H9 (cell line): ENCODE measurements at regions not wholly inside any gene's neighbourhood (a gene's known extent, or its start where the extent isn't known, plus 50 kb on each side); places are given as distances from the start of the nearest gene placed in this dataset.
"Not testable (repeated sequence)": the region's sequence is repeated elsewhere in the genome, so short reads cannot be mapped to it uniquely, and the experiment has no call there.

Source experiments
- DNase-seq: peaks from one replicate; pipeline ENCODE4 v3.0.0-alpha.2; 2017
- H2AFZ ChIP-seq: one replicate; pipeline ENCODE4 v1.6.1; 2013; ENCODE audit warnings: mild to moderate bottlenecking, low read length, control low read depth, moderate library complexity
- H2AK5ac ChIP-seq: 2 replicates; pipeline ENCODE4 v1.6.1; 2013; ENCODE audit warnings: low read length, control low read depth, mixed read lengths; ENCODE audit not compliant: insufficient read length
- H2BK120ac ChIP-seq: one replicate; pipeline ENCODE4 v1.6.1; 2013; ENCODE audit warnings: low read depth, mild to moderate bottlenecking, low read length, control low read depth, inconsistent platforms; ENCODE audit not compliant: poor library complexity, severe bottlenecking
- H2BK12ac ChIP-seq: 2 replicates; pipeline ENCODE4 v1.6.1; 2013; ENCODE audit warnings: low read length, control low read depth, mixed read lengths, low read depth; ENCODE audit not compliant: insufficient read length
- H2BK15ac ChIP-seq: 2 replicates; pipeline ENCODE4 v1.6.1; 2013; ENCODE audit warnings: low read depth, low read length, control low read depth
- H2BK20ac ChIP-seq: one replicate; pipeline ENCODE4 v1.6.1; 2013; ENCODE audit warnings: low read depth, mild to moderate bottlenecking, low read length, control low read depth, inconsistent platforms; ENCODE audit not compliant: poor library complexity, severe bottlenecking
- H2BK5ac ChIP-seq: 2 replicates; pipeline ENCODE4 v1.6.1; 2013; ENCODE audit warnings: low read length, control low read depth, mixed read lengths; ENCODE audit not compliant: insufficient read length
- H3K14ac ChIP-seq: 2 replicates; pipeline ENCODE4 v1.6.1; 2013; ENCODE audit warnings: low read length, control low read depth; ENCODE audit not compliant: insufficient read depth
- H3K18ac ChIP-seq: 2 replicates; pipeline ENCODE4 v1.6.1; 2013; ENCODE audit warnings: low read depth, mild to moderate bottlenecking, mixed read lengths, low read length, control low read depth; ENCODE audit not compliant: insufficient read length
- H3K23ac ChIP-seq: 2 replicates; pipeline ENCODE4 v1.6.1; 2013; ENCODE audit warnings: low read length, control low read depth, mixed read lengths, low read depth; ENCODE audit not compliant: insufficient read length
- H3K23me2 ChIP-seq: 2 replicates; pipeline ENCODE4 v1.6.1; 2013; ENCODE audit warnings: low read depth, mild to moderate bottlenecking, mixed read lengths, low read length, control low read depth; ENCODE audit not compliant: insufficient read length, poor library complexity, severe bottlenecking
- H3K27ac ChIP-seq: 2 replicates; pipeline ENCODE4 v1.5.1; 2013; ENCODE audit warnings: low read length, control low read depth, mixed read lengths, low read depth; ENCODE audit not compliant: insufficient read length
- H3K27me3 ChIP-seq: 2 replicates; pipeline ENCODE4 v1.6.1; 2013; ENCODE audit warnings: low read length, control low read depth, inconsistent platforms; ENCODE audit not compliant: insufficient read depth
- H3K4ac ChIP-seq: 2 replicates; pipeline ENCODE4 v1.6.1; 2013; ENCODE audit warnings: low read depth, mild to moderate bottlenecking, control low read depth, inconsistent platforms, low read length, moderate library complexity
- H3K4me1 ChIP-seq: 2 replicates; pipeline ENCODE4 v1.6.1; 2013; ENCODE audit warnings: low read length, control low read depth, inconsistent platforms; ENCODE audit not compliant: insufficient read depth
- H3K4me2 ChIP-seq: 2 replicates; pipeline ENCODE4 v1.6.1; 2013; ENCODE audit warnings: low read length, control low read depth, mixed read lengths; ENCODE audit not compliant: insufficient read length, insufficient read depth
- H3K56ac ChIP-seq: 2 replicates; pipeline ENCODE4 v1.6.1; 2013; ENCODE audit warnings: low read depth, mild to moderate bottlenecking, mixed read lengths, low read length, control low read depth; ENCODE audit not compliant: insufficient read length
- H3K79me1 ChIP-seq: 2 replicates; pipeline ENCODE4 v1.6.1; 2013; ENCODE audit warnings: low read depth, mild to moderate bottlenecking, moderate library complexity, low read length, control low read depth, inconsistent platforms; ENCODE audit not compliant: insufficient read depth, poor library complexity, severe bottlenecking
- H3K79me2 ChIP-seq: 2 replicates; pipeline ENCODE4 v1.6.1; 2013; ENCODE audit warnings: low read length, control low read depth, inconsistent platforms; ENCODE audit not compliant: insufficient read depth
- H3K9ac ChIP-seq: 2 replicates; pipeline ENCODE4 v1.6.1; 2013; ENCODE audit warnings: low read length, control low read depth, mixed read lengths; ENCODE audit not compliant: insufficient read length; ENCODE audit errors: extremely low read depth
- H3K9me3 ChIP-seq: one replicate; pipeline ENCODE4 v1.6.1; 2013; ENCODE audit warnings: low read depth, low read length, inconsistent platforms; ENCODE audit not compliant: control insufficient read depth
- H3T11ph ChIP-seq: one replicate; pipeline ENCODE4 v1.6.1; 2013; ENCODE audit warnings: mild to moderate bottlenecking, low read length, control low read depth, inconsistent platforms
- H4K20me1 ChIP-seq: one replicate; pipeline ENCODE4 v1.6.1; 2013; ENCODE audit not compliant: control insufficient read depth, insufficient read length, insufficient read depth
- H4K5ac ChIP-seq: 2 replicates; pipeline ENCODE4 v1.6.1; 2013; ENCODE audit warnings: low read depth, mild to moderate bottlenecking, mixed read lengths, low read length, control low read depth; ENCODE audit not compliant: insufficient read length
- H4K8ac ChIP-seq: replicated peaks from 2 replicates; pipeline ENCODE4 v1.6.1; 2013; ENCODE audit warnings: low read length, control low read depth, mixed read lengths, low read depth; ENCODE audit not compliant: insufficient read length
- H4K91ac ChIP-seq: 2 replicates; pipeline ENCODE4 v1.6.1; 2013; ENCODE audit warnings: low read depth, mild to moderate bottlenecking, moderate library complexity, mixed read lengths, low read length, control low read depth; ENCODE audit not compliant: insufficient read length
- H3K27ac Mint-ChIP-seq, 3 experiments: 2 replicates in 2 of 3; 3 replicates in 1 of 3; pipeline ENCODE4 v1.8.0; 2020 to 2021; ENCODE audit warnings: mixed read lengths in 3 of 3, mild to moderate bottlenecking in 1 of 3, moderate library complexity in 1 of 3
- H3K27me3 Mint-ChIP-seq: 2 replicates; pipeline ENCODE4 v1.8.0; 2021; ENCODE audit warnings: low read depth, mild to moderate bottlenecking, moderate library complexity, mixed read lengths
- H3K36me3 Mint-ChIP-seq, 3 experiments: 2 replicates in 2 of 3; 3 replicates in 1 of 3; pipeline ENCODE4 v1.8.0; 2020 to 2021; ENCODE audit warnings: low read depth in 3 of 3, mixed read lengths in 3 of 3; ENCODE audit not compliant: insufficient read depth in 1 of 3
- H3K4me1 Mint-ChIP-seq, 2 experiments: 2 replicates each; pipeline ENCODE4 v1.8.0; 2020; ENCODE audit warnings: mixed read lengths in 2 of 2
- H3K4me3 Mint-ChIP-seq, 2 experiments: 2 replicates in 1 of 2; 3 replicates in 1 of 2; pipeline ENCODE4 v1.8.0; 2020 to 2021; ENCODE audit warnings: mild to moderate bottlenecking in 2 of 2, mixed read lengths in 2 of 2, moderate library complexity in 1 of 2
- H3K9me3 Mint-ChIP-seq, 2 experiments: 2 replicates in 1 of 2; 3 replicates in 1 of 2; pipeline ENCODE4 v1.8.0; 2020; ENCODE audit warnings: mild to moderate bottlenecking in 2 of 2, mixed read lengths in 2 of 2, moderate library complexity in 1 of 2
- WGBS: extraction: QIAGEN DNeasy Blood & Tissue Kit; methylation state at CpG from one replicate; pipeline ENCODE4 v1.1.7; 2013; ENCODE audit warnings: missing lambda C conversion rate, low lambda C conversion rate, mixed read lengths; ENCODE audit not compliant: insufficient read length; ENCODE audit errors: extremely low coverage; 5-methylcytosine and 5-hydroxymethylcytosine counted together

GRCh38 chr9:91512235-91512634 is 88.6 kb upstream of the NFIL3 start:
- not testable (repeated sequence) for H4K20me1 ChIP-seq, H3T11ph ChIP-seq, H3K36me3 Mint-ChIP-seq, H3K23ac ChIP-seq, H2BK5ac ChIP-seq, H2BK12ac ChIP-seq, H3K56ac ChIP-seq, H3K4me1 Mint-ChIP-seq, H2BK15ac ChIP-seq, H3K4ac ChIP-seq, H2AK5ac ChIP-seq, H2BK20ac ChIP-seq, H3K18ac ChIP-seq, H3K14ac ChIP-seq, H4K91ac ChIP-seq, DNase-seq, H3K23me2 ChIP-seq, H2BK120ac ChIP-seq, H4K8ac ChIP-seq, H3K4me1 ChIP-seq, H2AFZ ChIP-seq, H3K9ac ChIP-seq, H3K9me3 ChIP-seq, H3K4me2 ChIP-seq, H3K79me1 ChIP-seq, H3K79me2 ChIP-seq, H3K27ac Mint-ChIP-seq, H4K5ac ChIP-seq, H3K27me3 ChIP-seq, H3K4me3 Mint-ChIP-seq, H3K9me3 Mint-ChIP-seq, H3K27ac ChIP-seq, H3K27me3 Mint-ChIP-seq
- no CpG with 5 or more reads among the region's 4 CpGs for WGBS
